ENCODE measurements at regions not wholly inside any gene's neighbourhood (a gene's known extent, or its start where the extent isn't known, plus 50 kb on each side); places are given as distances from the start of the nearest gene placed in this dataset.
"Not testable (repeated sequence)": the region's sequence is repeated elsewhere in the genome, so short reads cannot be mapped to it uniquely, and the experiment has no call there.

- DNase-seq: no peak
These were observed 977.9 kb upstream of the GBE1 start for GRCh38 chr3:82739390-82739789.

DNA sequence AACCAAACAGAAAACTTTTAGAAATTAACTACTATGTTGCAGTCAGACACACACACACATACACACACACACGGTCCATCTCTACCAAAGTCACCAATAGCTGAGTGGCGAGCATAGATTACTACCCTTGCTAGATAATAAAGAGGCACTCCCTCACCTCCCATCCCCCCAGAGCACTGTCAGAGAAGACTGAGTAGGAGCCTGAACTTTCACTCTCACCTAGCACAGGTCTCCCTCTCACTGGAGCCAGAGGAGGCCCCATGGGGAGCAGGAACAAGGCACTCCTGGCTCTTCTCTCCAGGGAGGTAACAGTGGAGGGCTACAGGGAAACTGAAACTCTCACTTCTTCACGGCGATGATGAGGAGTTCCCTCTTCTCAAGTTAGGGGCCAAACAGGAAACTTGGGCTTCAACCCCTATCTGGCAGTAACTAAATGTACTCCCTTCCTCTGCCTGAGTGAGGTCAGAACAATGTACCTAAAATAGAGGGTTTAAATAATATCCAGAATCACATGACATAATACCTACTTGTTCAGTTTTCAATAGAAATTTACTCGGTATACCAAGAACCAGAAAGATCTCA is 975.3 kb upstream of the GBE1 start:
- DNase-seq: no peak

- no peak for DNase-seq
These were observed 953.8 kb upstream of the GBE1 start for GRCh38 chr3:82715091-82715856.

DNA sequence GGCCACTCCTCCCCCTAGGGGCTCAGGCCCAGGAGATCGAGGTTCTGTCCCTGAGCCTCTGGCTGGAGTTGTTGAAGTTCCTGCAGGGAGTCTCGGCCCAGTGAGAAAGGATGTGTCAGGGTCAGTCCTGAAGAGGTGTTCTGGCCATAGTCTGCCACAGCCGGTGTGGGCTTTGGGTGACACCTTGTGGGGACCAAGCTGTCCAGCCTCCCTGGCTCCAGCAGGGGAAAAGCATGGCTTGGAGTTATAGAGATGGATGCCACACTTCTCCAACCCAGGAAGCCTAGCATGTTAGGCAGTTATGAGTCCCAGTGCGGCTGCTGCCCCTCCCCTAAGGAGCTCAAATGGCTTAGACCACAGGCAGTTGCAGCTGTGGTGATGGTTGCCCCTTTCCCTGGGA is 945.6 kb upstream of the GBE1 start:
- DNase-seq: no peak

DNA sequence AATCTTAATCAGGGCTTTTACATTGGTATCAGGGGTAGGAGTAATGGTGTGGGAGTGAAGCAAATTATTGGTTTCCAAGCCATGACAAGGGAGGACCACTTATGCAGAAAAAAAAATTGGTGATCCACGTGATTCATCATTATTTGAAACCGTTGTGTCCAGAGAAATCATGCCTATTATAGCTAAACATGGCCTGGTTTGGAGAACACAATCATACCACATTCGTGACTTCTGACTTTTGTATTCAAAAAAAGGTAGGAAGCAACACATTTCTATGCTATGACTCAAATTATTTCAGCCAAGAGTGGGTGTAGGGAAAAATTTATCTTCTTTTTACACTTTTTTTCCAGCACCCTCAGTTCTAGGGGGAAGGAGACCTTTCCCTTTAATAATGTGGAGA is 924.3 kb upstream of the GBE1 start:
- no peak for DNase-seq

DNA sequence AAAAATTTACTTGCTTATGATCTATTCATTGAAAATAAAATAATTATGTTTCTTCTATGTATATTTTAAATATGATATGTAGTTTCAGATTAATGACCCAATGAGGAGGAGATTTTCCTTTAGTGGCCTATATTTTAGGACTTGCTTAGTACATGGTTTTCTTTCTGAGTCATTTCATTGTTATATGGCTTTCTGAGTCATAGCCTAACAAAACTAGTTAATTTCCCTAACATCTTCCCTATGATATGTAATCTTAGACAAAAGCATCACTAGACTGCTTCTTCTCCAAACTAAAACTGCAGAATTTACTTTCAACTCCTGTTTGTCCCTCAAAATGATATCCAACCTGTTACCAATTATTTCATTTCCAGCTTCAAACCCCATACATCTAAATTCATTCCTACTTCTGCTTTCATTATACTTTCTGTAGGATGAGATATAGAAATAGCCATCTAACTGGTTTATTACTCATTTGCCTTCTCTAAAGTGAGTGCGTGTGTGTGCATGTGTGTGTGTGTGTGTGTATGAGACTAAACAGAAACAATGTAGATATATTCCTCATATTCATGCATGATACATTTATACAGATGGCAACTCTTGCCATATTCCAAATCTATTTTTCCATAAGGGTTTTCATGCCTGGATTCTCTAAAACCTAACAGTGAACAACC is 915.0 kb upstream of the GBE1 start:
- DNase-seq: no peak

DNA sequence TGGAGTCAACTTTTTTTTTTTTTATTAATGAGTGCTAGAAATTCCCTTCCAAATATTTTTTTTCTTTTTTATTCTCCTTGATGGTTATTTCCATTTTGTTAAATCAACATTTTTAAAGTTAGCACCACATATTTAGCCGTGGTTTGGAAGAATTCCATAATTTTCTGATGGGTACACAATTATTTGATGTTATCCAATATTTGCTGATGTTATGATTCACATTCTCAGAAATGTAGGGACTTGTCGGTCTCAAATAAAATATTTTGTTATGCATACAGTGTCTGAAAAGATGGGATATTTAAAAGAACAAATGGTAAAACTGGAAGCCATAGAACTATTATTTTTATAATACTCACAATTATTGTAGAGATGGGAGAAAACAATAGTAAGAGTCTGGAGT is 911.5 kb upstream of the GBE1 start:
- DNase-seq: no peak

GRCh38 chr3:82671466-82671865 is 910.0 kb upstream of the GBE1 start:
- no peak for DNase-seq

GRCh38 chr3:82654708-82655107 is 893.3 kb upstream of the GBE1 start:
- no peak for DNase-seq

- DNase-seq: no peak
These were observed 882.5 kb upstream of the GBE1 start for GRCh38 chr3:82643948-82644347.

GRCh38 chr3:82641701-82642100 is 880.3 kb upstream of the GBE1 start:
- DNase-seq: no peak

GRCh38 chr3:82640254-82640653 is 878.8 kb upstream of the GBE1 start:
- no peak for DNase-seq

- no peak for DNase-seq
These were observed 876.1 kb upstream of the GBE1 start for GRCh38 chr3:82637574-82637973.

DNA sequence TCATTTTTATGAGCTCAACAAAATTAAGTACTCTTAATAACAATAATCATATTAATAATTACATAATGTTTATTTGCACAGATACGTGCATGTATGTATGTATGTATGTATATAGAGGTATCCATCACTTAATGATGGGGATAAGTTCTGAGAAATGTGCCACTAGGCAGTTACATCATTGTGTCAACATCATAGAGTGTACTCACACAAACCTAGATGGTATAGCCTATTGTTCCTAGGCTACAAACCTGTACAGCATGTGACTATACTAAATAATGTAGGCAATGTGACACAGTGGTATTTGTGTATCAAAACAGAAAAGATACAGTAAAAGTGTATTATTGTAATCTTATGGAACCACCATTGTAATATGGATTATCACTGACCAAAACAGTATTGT is 874.7 kb upstream of the GBE1 start:
- DNase-seq: no peak

- no peak for DNase-seq
These were observed 871.9 kb upstream of the GBE1 start for GRCh38 chr3:82633319-82633718.

- no peak for DNase-seq
These were observed 868.5 kb upstream of the GBE1 start for GRCh38 chr3:82629937-82630336.

DNA sequence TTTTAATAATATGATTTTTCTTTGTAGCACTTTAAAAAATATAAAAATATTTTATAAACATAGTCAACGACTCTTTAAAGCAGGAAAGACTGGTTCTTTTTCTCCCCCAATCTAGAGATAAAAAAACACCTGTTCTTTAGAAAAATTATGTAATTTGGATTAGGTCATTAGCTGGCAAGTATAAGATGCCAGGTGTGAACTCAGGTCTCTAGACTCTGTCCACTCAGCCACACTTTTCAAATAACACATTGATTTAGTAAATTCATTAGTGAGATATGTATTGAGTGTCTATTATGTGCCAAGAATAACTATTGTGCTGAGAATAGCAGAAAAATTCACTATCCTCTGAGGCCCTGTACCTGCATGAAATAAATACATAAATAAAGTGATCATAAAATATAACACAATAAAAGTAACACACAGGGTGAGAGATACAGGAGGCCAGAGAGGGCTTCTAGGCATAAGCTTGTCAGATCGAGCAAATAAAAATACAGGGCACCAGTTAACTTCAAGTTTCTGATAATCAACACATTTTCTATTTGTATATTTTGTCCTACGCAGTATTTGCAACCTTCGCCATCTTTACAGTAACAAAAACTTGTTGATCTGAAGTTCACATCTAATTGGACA is 867.1 kb upstream of the GBE1 start:
- no peak for DNase-seq

DNA sequence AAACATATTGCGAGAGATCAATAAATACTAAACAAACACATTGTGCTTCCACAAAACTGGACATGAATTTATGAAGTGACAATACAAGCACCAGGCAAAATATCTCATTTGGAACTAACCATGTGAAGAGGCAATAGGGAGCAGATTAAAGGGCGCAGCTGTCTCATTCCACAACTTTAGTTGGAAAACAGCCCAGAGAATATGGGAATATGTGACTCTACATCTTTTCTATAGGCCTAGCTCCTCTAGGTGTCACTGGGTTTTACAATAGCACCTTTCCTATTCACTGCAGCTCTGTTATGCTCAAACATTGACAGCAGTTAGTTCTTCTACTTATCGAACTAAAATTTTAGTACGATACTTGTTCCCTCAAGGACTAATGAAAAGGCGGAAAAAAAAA is 866.3 kb upstream of the GBE1 start:
- DNase-seq: no peak

DNA sequence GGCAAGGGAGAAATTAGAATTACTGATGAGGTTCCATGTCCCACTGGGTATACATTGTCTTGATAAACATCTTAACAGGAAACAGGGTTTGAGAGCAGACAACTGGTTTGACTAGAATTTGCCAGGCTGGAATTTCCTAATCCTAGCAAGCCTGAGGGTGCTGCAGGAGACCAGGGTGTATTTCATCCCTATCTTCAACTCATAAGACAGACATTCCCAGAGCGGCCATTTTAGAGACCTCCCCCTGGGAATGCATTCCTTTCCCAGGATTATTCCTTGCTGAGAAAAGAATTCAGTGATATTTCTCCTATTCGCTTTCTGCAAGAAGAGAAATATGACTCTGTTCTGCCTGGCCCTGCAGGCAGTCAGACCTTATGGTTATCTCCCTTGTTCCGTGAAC is 859.3 kb upstream of the GBE1 start:
- not testable (repeated sequence) for DNase-seq

DNA sequence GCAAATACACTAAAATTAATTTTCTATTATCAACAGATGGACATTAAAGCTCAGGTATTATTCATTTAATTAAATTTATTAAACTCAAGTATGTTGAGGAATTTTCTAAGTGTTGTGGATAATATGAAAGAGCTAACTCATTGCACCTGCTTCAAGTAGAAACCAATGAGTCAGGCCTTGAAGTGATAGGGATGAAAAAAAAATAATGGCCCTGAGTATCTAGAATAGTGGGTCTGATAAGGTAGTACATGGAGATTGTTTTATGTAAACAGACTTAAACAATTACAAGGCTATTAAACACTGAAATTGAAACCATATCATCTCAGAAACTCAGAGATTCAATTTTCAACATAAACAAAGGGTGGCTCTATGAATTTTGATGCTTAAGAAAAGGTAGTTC is 857.1 kb upstream of the GBE1 start:
- no peak for DNase-seq

- no peak for DNase-seq
These were observed 848.8 kb upstream of the GBE1 start for GRCh38 chr3:82610236-82610635.

GRCh38 chr3:82607391-82607790 is 845.9 kb upstream of the GBE1 start:
- no peak for DNase-seq

DNA sequence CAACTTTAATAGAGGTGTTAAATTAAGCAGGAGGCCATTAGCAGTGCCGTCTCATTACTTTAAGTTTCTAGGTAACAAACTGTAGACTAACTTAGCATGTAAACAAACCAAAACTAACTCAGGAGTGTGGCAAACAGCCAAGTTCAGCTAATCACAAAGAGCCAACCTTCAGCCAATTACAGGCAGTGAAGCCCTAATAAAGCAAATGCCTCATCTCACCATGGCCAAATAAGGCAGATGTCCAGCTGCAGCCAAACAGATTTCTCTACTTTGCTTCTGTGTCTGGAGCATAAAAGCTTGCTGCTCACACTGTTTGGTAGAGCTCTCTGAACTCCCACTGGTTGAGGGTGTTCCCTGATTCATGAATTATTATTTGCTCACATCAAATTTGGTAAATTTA is 835.4 kb upstream of the GBE1 start:
- DNase-seq: no peak

DNA sequence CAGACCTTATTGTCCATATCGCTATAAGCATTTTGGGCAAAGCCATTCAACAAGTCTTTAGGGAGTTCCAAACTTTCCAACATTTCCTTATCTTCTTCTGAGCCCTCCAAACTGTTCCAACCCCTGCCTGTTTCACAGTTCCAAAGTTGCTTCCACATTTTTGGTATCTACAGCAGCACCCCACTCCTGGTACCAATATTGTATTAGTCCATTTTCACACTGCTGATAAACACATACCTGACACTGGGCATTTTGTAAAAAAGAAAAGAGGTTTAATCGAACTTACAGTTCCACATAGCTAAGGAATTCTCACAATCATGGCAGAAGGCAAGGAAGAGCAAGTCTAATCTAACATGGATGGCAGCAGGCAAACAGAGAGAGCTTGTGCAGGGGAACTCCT is 834.1 kb upstream of the GBE1 start:
- DNase-seq: no peak

Measured in activated CD4-positive, CD25-positive, alpha-beta regulatory T cell (primary cell).